ENCODE measurements at regions not wholly inside any gene's neighbourhood (a gene's known extent, or its start where the extent isn't known, plus 50 kb on each side); places are given as distances from the start of the nearest gene placed in this dataset.

DNA sequence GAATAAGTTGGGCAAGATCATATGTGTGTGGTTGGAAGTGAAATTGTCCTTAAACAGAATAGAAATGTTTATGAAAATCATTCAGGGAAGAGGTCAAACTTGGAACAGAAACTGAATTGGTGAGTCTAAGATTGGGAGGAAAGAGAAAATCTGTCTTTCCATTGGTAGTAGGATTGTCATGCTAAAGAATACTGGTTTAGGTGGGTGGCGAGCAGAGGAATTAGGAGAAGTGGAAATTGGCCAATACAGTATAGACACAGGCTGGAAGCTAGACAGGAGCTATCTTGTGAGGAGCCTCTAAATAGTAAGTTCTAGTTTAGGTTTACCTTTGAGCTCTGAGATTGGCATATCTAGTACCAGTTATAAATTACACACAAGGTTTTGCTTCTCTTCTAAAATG is 80.9 kb upstream of the KYNU start:
- H3K27ac Mint-ChIP-seq, result no peak overlapping the region
- intact Hi-C loops (cut with micrococcal nuclease), result no loop called here

DNA sequence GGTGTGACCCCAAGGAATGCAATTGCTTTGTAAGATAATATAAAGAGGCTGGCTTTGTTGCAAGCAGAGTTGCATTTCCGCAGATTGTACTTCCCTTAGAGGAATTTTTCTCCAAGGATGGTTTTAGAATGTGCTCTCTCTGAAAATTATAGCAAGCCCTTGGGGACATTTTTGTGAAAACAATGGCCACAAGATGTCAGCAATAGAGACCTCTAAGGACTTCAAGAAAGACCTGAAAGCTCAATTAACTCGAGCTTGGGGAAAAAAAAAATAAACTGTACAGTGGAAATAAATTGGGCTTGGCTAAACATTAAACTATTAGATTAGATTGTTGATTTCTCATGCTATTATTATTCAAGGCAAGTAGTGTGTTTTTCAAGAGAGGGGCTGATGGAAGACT is 81.3 kb upstream of the KYNU start:
- H3K4me1 Mint-ChIP-seq, result peaks cover 6% of the 10 kb centered on the region
- WGBS (ENCODE audit: insufficient coverage), result 50% methylated on average over 1 of the region's 2 CpGs
- intact Hi-C loops (cut with micrococcal nuclease), result no loop called here
- no peak overlapping the region for H3K9ac ChIP-seq (ENCODE audit: insufficient read depth, low read length, poor library complexity, severe bottlenecking)
- no peak overlapping the region for H3K4me3 ChIP-seq (replicated peaks in 1 of 3; ENCODE audit: low read depth in 2 of 3, low read length in 3 of 3)
- H3K27ac Mint-ChIP-seq, result no peak overlapping the region
- no peak overlapping the region for H3K4me3 Mint-ChIP-seq
- H4K20me1 ChIP-seq (ENCODE audit: insufficient read depth, low read length), result no peaks in the 10 kb centered on the region
- no peaks in the 10 kb centered on the region for H3K27me3 ChIP-seq (ENCODE audit: control insufficient read depth in 2 of 2, insufficient read depth in 2 of 2, low read length in 2 of 2)
- DNase-seq, result no peak
- no peaks in the 10 kb centered on the region for H3K27me3 Mint-ChIP-seq (ENCODE audit: low read depth in 3 of 3)
- no peak overlapping the region for H3K4me2 ChIP-seq (replicated peaks; ENCODE audit: extremely low read depth, low read length, poor library complexity, severe bottlenecking)
- H3K27ac ChIP-seq (ENCODE audit: low read depth in 1 of 2, low read length in 2 of 2), result no peak overlapping the region
- TF ChIP-seq, protein P1, sequence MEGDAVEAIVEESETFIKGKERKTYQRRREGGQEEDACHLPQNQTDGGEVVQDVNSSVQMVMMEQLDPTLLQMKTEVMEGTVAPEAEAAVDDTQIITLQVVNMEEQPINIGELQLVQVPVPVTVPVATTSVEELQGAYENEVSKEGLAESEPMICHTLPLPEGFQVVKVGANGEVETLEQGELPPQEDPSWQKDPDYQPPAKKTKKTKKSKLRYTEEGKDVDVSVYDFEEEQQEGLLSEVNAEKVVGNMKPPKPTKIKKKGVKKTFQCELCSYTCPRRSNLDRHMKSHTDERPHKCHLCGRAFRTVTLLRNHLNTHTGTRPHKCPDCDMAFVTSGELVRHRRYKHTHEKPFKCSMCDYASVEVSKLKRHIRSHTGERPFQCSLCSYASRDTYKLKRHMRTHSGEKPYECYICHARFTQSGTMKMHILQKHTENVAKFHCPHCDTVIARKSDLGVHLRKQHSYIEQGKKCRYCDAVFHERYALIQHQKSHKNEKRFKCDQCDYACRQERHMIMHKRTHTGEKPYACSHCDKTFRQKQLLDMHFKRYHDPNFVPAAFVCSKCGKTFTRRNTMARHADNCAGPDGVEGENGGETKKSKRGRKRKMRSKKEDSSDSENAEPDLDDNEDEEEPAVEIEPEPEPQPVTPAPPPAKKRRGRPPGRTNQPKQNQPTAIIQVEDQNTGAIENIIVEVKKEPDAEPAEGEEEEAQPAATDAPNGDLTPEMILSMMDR (IDR thresholded peaks at IDR 0.05), result no peak
- H2AFZ ChIP-seq (ENCODE audit: insufficient read depth, low read depth, low read length, poor library complexity, severe bottlenecking), result no peak overlapping the region
- no peaks in the 10 kb centered on the region for H3K79me2 ChIP-seq (ENCODE audit: insufficient read depth, low read length)
- no peaks in the 10 kb centered on the region for H3K36me3 Mint-ChIP-seq
- no peaks in the 10 kb centered on the region for H3K4me1 ChIP-seq (ENCODE audit: control insufficient read depth in 1 of 2, insufficient read depth in 2 of 2, low read length in 2 of 2)
- no peaks in the 10 kb centered on the region for H3K36me3 ChIP-seq (replicated peaks in 1 of 2; ENCODE audit: control insufficient read depth in 1 of 2, insufficient read depth in 2 of 2, low read length in 2 of 2)
- H3K9me3 ChIP-seq (replicated peaks in 1 of 2; ENCODE audit: control insufficient read depth in 1 of 2, insufficient read depth in 1 of 2, low read length in 2 of 2), result no peaks in the 10 kb centered on the region
- peaks cover 0 to 5% (median 0%) of the 10 kb centered on the region in 7 donors for H3K9me3 Mint-ChIP-seq

More for the DNA sequence above, 80.9 kb upstream of the KYNU start:
- TF ChIP-seq, protein P1 (IDR thresholded peaks at IDR 0.05), result no peak
- H3K9me3 Mint-ChIP-seq, result peaks cover 0 to 5% (median under 1%) of the 10 kb centered on the region in 7 donors
- H3K4me1 Mint-ChIP-seq, result peaks cover 4% of the 10 kb centered on the region
- H3K27me3 ChIP-seq (ENCODE audit: control insufficient read depth in 2 of 2, insufficient read depth in 2 of 2, low read length in 2 of 2), result no peaks in the 10 kb centered on the region
- no peak overlapping the region for H3K4me2 ChIP-seq (replicated peaks; ENCODE audit: extremely low read depth, low read length, poor library complexity, severe bottlenecking)
- no peaks in the 10 kb centered on the region for H4K20me1 ChIP-seq (ENCODE audit: insufficient read depth, low read length)
- H3K9me3 ChIP-seq (replicated peaks in 1 of 2; ENCODE audit: control insufficient read depth in 1 of 2, insufficient read depth in 1 of 2, low read length in 2 of 2), result no peaks in the 10 kb centered on the region
- no peak overlapping the region for H3K4me3 ChIP-seq (replicated peaks in 1 of 3; ENCODE audit: low read depth in 2 of 3, low read length in 3 of 3)
- H3K36me3 ChIP-seq (replicated peaks in 1 of 2; ENCODE audit: control insufficient read depth in 1 of 2, insufficient read depth in 2 of 2, low read length in 2 of 2), result no peaks in the 10 kb centered on the region
- H3K36me3 Mint-ChIP-seq, result no peaks in the 10 kb centered on the region
- DNase-seq, result no peak
- H3K79me2 ChIP-seq (ENCODE audit: insufficient read depth, low read length), result no peaks in the 10 kb centered on the region
- H3K4me3 Mint-ChIP-seq, result no peak overlapping the region
- H3K27me3 Mint-ChIP-seq (ENCODE audit: low read depth in 3 of 3), result peaks cover 0 to 2% (median 0%) of the 10 kb centered on the region in 3 donors
- H3K9ac ChIP-seq (ENCODE audit: insufficient read depth, low read length, poor library complexity, severe bottlenecking), result no peak overlapping the region
- no peak overlapping the region for H3K27ac ChIP-seq (ENCODE audit: low read depth in 1 of 2, low read length in 2 of 2)
- no peak overlapping the region for H2AFZ ChIP-seq (ENCODE audit: insufficient read depth, low read depth, low read length, poor library complexity, severe bottlenecking)
- WGBS (ENCODE audit: insufficient coverage), result 78% methylated on average over 1 of the region's 1 CpG
- H3K4me1 ChIP-seq (ENCODE audit: control insufficient read depth in 1 of 2, insufficient read depth in 2 of 2, low read length in 2 of 2), result no peaks in the 10 kb centered on the region
